GM19240 (cell line): ENCODE measurements at regions not wholly inside any gene's neighbourhood (a gene's known extent, or its start where the extent isn't known, plus 50 kb on each side); places are given as distances from the start of the nearest gene placed in this dataset.
"Not testable (repeated sequence)": the region's sequence is repeated elsewhere in the genome, so short reads cannot be mapped to it uniquely, and the experiment has no call there.

Experiments used
- DNase-seq: peaks from one replicate; pipeline ENCODE4 v3.0.0; 2011; ENCODE audit warnings: low spot score; ENCODE audit not compliant: insufficient read length

DNA sequence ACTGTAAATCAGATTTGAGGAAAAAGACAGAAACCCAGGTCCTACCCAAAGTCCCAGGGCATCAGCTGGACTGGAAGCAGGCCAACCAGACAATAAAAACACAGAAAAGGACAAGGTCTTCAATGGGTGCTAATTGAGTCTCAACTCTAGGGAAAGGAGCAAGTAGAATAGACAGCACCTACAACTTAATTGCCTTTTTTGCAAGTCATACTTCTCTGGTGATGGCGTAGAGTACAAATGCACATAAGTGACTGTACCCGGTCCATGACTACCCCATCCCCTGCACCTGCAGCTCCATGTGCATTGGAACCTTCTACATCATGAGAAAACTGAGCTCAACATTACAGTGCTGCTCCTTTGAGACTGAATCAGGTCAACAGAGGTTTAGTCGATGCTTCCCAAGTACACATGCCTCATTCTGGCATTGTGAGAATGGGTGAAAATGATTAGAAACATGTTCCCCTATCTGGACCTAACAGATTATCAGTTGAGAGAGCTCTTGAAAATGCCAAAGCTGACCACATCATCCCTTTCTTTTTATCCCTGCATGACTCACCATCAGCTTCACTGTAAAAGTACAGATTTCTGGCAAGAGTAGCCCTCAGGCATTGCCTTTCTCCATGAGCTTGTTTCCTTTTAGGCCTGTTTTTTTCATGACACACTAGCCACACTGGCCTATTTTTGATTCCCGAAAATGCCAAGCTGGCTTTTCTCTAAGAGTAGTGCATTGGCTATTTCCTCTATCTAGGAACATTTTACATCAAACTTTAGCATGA, 298.3 kb downstream of the HS3ST1 start:
- no peak for DNase-seq

DNA sequence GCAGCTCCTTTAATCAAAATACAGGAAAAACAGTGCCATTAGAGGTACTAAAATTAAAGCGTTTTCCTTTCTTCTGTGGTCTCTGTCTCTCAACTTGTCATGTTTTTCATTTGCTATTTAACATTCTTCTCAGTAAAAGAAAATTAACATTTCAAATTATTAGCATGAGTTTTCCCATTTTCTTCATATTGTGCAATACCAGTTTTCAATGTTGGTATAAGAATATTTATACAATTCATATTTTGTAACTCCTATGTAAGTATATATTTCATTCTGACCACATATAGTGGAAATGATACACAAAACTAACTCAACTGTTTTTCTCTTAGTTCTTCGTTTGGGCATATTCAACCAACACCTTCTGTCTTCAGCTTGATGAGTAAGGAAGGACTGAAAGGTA, 308.3 kb downstream of the HS3ST1 start:
- DNase-seq, result no peak

GRCh38 chr4:11119474-11119873, 309.2 kb downstream of the HS3ST1 start:
- no peak for DNase-seq

GRCh38 chr4:11118513-11118912, 310.2 kb downstream of the HS3ST1 start:
- no peak for DNase-seq

DNA sequence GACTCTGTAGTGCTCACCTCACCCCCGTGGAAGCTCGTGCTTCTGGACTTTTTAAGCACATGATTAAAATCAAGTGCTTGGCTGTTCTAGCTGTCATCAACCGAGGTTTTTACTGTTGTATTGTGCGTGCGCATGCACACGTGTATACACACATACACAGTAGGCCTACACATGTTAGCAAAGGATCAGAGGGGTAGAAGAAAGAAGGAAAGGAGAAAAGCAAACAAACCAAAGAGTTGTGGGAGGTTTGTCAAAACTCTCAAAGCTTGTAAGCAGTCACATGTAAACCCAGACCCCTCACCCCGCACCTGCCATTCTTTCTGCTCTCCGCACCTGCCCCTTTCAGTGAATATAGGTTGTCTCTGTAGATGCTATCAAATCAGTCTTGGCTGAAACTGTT, 311.8 kb downstream of the HS3ST1 start:
- no peak for DNase-seq

DNA sequence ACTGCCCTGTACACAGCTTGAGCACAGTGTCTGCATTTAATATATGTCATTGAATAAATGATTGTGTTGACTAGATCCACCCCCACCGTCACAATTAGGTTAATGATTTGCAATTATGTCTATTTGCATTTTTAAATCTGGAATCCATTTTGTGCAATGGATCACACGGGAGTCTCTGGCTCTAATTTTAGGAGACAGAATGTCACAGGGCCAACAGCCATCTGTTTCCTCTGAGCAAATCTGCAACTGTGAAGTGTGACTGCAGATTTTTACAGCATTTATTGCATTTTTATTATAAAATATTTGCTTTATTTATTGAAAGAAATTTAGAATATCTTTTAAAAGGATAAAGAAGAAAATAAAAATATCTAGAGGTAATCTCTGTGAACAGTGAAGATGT, 316.8 kb downstream of the HS3ST1 start:
- no peak for DNase-seq

GRCh38 chr4:11111370-11111769, 317.3 kb downstream of the HS3ST1 start:
- no peak for DNase-seq

DNA sequence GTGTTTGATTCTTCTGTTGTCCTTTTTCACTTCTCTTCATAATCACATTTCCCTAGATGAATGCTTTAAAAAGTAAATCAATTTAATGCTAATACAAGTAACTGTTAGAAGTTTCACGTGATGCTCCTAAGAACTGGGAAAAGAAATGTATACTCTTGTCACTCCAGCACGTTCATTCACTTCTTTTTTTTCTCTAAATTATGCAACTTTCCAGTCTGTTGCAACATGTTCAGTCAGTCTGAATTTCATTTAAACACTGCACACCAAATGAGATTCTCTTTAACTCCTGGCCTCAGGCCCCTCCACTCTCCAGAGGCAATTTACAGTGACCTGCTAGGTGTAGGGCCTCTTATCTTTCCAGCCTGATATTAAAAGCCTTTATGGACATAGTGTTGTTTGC, 321.9 kb downstream of the HS3ST1 start:
- DNase-seq, result no peak

- DNase-seq, result no peak
These were observed 322.5 kb downstream of the HS3ST1 start for GRCh38 chr4:11106190-11106589.

DNA sequence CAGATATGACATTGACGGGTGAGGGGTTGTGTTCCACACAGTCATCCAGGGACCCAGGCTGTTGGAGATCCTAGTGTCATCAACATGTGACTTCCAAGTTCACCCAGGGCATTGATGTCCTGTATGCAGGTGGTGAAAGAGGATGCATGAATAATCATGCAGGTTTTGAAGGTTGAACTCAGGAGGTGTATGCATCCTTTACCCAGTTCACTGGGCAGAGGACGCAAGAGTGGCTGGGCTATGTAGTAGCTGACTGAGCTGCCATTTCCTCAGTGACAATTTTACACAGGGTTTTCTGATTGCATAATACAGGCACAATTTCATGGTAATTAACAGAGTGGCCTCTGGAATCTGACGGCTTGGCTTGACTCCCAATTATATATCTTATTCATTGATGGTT, 323.0 kb downstream of the HS3ST1 start:
- no peak for DNase-seq

DNA sequence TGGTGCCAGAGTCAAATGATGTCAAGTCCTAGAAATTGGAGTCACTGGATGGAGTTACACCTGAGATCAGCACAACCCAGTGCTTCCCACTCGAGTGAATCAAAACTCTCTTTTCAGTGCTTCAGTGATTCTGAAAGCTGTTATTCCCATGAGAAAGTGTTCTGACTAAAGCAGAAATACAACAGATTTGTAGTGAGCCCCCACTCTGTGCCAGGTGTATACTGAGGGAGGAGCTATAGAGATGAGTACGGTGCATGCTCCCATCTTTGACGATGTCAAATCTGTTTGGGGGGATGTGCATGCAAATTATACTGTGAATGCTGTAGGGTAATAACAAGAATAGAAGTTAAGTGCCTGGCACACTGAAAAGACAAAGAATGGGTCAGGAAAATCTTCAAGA, 330.2 kb downstream of the HS3ST1 start:
- DNase-seq, result no peak

GRCh38 chr4:11097725-11098124, 331.0 kb downstream of the HS3ST1 start:
- DNase-seq, result no peak

DNA sequence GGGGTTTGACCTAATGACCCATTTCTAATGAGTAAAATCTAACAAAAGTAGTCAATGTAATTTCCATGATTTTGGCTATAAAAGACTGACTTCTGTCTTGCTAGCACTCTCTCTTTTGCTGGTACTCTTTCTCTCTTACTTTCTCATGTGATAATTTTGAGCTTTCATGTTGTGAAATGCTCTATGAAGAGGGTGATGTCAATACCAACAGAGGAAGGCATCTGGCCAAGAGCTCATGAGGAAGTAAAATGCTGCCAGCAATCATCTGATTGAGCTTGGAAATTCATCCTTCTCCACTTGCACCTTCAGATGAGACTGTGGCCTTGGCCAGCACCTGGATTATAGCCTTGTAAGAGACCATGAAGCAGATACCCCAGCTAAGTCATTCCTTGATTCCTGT, 347.7 kb downstream of the HS3ST1 start:
- no peak for DNase-seq

- DNase-seq, result no peak
These were observed 349.5 kb downstream of the HS3ST1 start for GRCh38 chr4:11079171-11079570.

DNA sequence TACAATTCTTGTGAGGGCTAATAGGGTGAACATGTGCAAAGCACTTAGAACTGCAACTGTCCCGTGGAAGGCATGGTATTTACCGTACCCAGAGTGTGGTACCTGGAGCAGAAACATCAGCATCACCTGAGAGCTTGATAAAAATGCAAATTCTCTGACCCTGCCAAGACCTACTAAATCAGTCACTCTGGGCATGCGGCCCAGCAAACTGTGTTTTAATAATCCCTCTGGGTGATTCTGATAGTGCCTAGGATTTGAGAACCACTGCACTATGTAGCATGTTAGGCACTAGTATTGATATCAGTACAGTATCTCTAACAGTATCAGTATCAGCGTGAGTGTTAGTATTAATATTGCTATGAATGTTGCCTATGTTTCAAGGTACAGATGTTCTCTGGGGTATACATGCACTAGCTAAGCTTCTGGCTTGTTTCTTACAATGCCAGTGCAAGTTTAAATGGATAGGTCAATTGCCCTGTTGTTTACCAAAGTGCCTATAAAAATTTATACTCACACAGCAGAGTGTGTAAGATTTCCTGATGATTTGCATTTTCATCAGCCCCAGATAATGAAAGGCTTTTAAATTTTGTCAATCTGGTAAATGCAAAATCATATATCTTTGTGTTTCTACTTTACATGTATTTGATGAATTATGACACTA, 354.0 kb downstream of the HS3ST1 start:
- no peak for DNase-seq

GRCh38 chr4:11073621-11074051, 355.1 kb downstream of the HS3ST1 start:
- DNase-seq, result no peak

DNA sequence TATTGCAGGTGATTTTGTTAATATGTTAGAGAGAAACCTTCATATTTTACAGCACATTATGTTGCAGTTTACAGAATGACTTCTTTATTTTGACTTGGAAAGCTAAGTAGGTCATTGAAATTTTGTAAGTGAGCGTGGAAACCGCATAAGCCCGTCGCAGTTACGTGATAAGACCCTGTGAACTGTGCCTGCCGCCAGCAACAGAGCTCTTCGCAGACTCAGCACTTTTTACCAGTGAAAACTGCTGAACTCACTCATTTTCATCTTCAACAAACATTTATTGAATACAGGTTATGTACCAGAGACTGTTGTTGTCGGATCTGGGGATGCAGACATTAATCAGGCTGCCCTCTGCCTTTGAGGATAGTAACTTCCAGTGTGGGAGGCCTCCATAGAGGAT, 355.7 kb downstream of the HS3ST1 start:
- no peak for DNase-seq

DNA sequence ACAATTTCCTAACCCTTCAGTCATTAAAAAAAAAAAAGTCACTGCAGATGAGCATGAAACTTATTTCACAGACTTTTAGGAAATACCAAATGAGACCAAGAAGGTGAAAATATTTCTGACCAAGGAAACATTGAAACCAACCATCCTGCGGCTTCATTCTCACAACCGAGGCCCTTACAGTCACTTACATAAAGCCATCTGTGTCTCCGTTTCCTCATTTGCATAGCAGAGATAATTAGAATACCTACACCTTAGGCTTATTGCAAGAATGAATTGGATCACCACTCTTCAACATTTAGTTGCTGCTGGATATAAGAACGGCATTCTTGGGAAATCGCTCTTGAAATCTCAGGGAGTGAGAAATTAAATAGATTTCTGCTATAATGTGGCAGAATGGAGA, 356.2 kb downstream of the HS3ST1 start:
- no peak for DNase-seq

- DNase-seq, result no peak
These were observed 357.9 kb downstream of the HS3ST1 start for GRCh38 chr4:11070813-11071212.

GRCh38 chr4:11069581-11070211, 359.0 kb downstream of the HS3ST1 start:
- DNase-seq, result no peak

- DNase-seq, result no peak
These were observed 359.6 kb downstream of the HS3ST1 start for GRCh38 chr4:11069083-11069482.

DNA sequence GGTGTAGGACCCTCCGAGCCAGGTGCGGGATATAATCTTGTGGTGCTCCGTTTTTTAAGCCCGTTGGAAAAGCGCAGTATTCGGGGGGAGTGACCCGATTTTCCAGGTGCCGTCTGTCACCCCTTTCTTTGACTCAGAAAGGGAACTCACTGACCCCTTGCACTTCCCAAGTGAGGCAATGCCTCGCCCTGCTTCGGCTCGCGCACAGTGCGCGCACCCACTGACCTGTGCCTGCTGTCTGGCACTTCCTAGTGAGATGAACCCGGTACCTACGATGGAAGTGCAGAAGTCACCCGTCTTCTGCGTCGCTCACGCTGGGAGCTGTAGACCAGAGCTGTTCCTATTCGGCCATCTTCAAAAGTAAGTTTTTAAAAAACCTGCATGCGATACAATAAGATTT, 362.1 kb downstream of the HS3ST1 start:
- not testable (repeated sequence) for DNase-seq

- not testable (repeated sequence) for DNase-seq
These were observed 368.1 kb downstream of the HS3ST1 start for GRCh38 chr4:11060637-11061036.
